ENCODE measurements at regions not wholly inside any gene's neighbourhood (a gene's known extent, or its start where the extent isn't known, plus 50 kb on each side); places are given as distances from the start of the nearest gene placed in this dataset.

DNA sequence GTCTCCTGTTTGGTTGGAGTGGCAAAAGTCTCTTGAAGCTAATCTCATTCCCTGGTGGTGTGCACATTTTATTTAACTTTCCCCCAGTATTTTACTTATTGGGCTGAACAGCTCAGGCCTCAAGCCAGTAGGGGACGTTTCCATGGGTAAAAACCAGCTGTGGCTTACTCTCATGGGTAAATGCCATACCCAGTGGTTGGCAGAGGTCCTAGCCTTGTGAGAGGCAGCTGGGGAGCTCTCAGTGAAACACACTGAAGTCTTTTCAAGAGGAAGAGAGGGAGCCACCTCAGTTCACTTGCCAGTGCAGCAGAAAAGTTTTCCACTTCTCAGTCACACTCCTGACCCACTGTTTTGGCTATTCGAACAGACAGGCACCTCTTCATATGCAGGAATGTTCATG lies 1964.2 kb downstream of the ARAP2 start:
- TF ChIP-seq CTCF (IDR thresholded peaks at IDR 0.05) (no peak), EZH2 (IDR thresholded peaks at IDR 0.05) (no peak), EZH2phosphoT487 (IDR thresholded peaks at IDR 0.05) (no peak)

Measured in neural progenitor cell (in vitro differentiated cells).